Effector memory CD4-positive, alpha-beta T cell (primary cell): ENCODE measurements at regions not wholly inside any gene's neighbourhood (a gene's known extent, or its start where the extent isn't known, plus 50 kb on each side); places are given as distances from the start of the nearest gene placed in this dataset.
"Not testable (repeated sequence)": the region's sequence is repeated elsewhere in the genome, so short reads cannot be mapped to it uniquely, and the experiment has no call there.

Source experiments
- DNase-seq, 3 donors: peaks; one replicate each; pipeline ENCODE4 v3.0.0-alpha.2; 2020
- H3K27ac ChIP-seq: 2 replicates; pipeline ENCODE4 v1.7.0; 2013; ENCODE audit warnings: mild to moderate bottlenecking, low read length, moderate library complexity; ENCODE audit not compliant: insufficient read depth, poor library complexity, severe bottlenecking
- H3K27me3 ChIP-seq: replicated peaks from 2 replicates; pipeline ENCODE4 v1.7.0; 2013; ENCODE audit warnings: mild to moderate bottlenecking, low read length; ENCODE audit not compliant: insufficient read depth, control insufficient read depth, poor library complexity, severe bottlenecking
- H3K36me3 ChIP-seq: 2 replicates; pipeline ENCODE4 v1.7.0; 2013; ENCODE audit warnings: mild to moderate bottlenecking, low read length, moderate library complexity; ENCODE audit not compliant: control insufficient read depth, insufficient read depth
- H3K4me1 ChIP-seq: 2 replicates; pipeline ENCODE4 v1.7.0; 2013; ENCODE audit warnings: low read length, mild to moderate bottlenecking; ENCODE audit not compliant: control insufficient read depth, insufficient read depth, poor library complexity, severe bottlenecking
- H3K4me3 ChIP-seq: 2 replicates; pipeline ENCODE4 v1.7.0; 2013; ENCODE audit warnings: low read length, low read depth, mild to moderate bottlenecking; ENCODE audit not compliant: insufficient read depth, poor library complexity, severe bottlenecking
- H3K9me3 ChIP-seq: 2 replicates; pipeline ENCODE4 v1.7.0; 2013; ENCODE audit warnings: mild to moderate bottlenecking, low read length, moderate library complexity; ENCODE audit not compliant: control insufficient read depth

GRCh38 chr2:240239325-240239724 lies 98.9 kb upstream of the OTOS start:
- no peaks in the 10 kb centered on the region for H3K27me3 ChIP-seq
- no peak for DNase-seq
- no peaks in the 10 kb centered on the region for H3K36me3 ChIP-seq
- no peak overlapping the region for H3K4me3 ChIP-seq
- H3K4me1 ChIP-seq: no peaks in the 10 kb centered on the region
- no peak overlapping the region for H3K27ac ChIP-seq
- H3K9me3 ChIP-seq: no peaks in the 10 kb centered on the region

DNA sequence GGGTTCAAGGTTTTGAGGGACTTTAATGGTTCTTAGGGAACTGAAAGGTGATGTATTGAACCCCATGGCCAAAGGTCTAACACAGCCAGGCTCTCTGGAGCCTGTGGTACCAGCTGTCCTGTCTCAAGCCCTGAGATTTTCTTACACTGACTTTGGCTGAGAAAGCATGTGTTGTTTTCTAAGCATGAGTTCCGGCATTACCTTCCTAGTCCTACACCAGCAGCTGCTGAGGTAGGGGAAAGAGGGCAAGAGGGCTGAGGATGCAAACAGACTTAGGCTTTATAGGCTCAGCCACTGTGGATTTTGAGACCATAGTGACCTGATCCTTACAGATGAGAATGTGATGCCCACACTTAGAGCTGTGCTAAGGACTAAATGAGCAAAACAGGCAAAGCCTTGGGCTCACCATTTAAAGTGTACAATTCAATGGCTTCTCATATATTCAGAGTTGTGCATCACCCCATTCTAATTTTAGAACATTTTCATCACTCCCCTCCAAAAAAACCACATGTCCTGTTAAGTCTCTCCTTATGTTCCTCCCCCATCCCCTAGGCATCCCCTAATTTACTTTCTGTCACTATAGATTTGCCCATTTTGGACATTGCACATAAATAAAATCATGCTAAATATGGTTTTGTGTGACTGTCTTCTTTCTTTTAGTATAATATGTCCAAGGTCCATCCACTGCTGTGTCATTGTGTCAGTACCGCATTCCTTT lies 99.7 kb upstream of the OTOS start:
- no peaks in the 10 kb centered on the region for H3K9me3 ChIP-seq
- DNase-seq: no peak
- no peak overlapping the region for H3K4me3 ChIP-seq
- no peaks in the 10 kb centered on the region for H3K4me1 ChIP-seq
- no peaks in the 10 kb centered on the region for H3K36me3 ChIP-seq
- H3K27me3 ChIP-seq: no peaks in the 10 kb centered on the region
- no peak overlapping the region for H3K27ac ChIP-seq

DNA sequence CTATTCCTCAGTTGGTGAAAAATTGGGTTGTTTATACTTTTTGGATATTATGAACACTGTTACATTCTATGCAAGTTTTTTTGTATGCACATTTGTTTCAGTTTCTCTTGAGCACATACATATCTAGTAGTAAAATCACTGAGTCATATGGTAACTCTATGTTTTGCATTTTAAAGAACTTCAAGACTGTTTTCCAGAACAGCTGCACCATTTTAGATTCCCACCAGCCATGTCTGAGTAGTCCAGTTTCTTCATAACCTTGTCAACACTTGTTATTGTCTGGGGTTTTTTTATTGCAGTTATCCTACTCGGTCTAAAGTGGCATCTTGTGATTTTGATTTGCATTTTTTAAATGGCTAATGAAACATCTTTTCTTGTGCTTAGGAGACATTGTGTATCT lies 100.3 kb upstream of the OTOS start:
- no peaks in the 10 kb centered on the region for H3K36me3 ChIP-seq
- no peaks in the 10 kb centered on the region for H3K4me1 ChIP-seq
- H3K27me3 ChIP-seq: no peaks in the 10 kb centered on the region
- H3K4me3 ChIP-seq: no peak overlapping the region
- DNase-seq: no peak
- no peaks in the 10 kb centered on the region for H3K9me3 ChIP-seq
- no peak overlapping the region for H3K27ac ChIP-seq

DNA sequence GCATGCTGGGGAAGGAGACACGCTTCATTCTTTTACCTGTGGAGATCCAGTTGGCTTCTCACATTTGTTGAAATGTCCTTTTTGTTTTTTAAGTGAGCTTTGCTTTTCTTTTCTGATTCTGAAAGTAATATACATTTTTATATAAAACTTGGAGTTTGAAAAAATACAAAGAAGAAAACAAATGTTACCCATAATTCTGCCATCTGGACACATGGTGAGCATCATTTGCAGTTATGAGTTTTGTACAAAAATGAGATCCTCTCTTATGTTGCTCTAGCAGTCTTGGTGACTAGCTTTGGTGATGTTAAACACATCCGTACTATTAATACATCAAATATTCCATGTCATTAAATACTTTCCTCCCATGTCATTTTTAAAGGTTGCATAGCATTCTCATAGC lies 101.1 kb upstream of the OTOS start:
- Histone ChIP-seq H3K9me3 (no peaks in the 10 kb centered on the region), H3K4me1 (no peaks in the 10 kb centered on the region), H3K27me3 (no peaks in the 10 kb centered on the region), H3K36me3 (no peaks in the 10 kb centered on the region), H3K4me3 (no peak overlapping the region), H3K27ac (no peak overlapping the region)
- DNase-seq: no peak

DNA sequence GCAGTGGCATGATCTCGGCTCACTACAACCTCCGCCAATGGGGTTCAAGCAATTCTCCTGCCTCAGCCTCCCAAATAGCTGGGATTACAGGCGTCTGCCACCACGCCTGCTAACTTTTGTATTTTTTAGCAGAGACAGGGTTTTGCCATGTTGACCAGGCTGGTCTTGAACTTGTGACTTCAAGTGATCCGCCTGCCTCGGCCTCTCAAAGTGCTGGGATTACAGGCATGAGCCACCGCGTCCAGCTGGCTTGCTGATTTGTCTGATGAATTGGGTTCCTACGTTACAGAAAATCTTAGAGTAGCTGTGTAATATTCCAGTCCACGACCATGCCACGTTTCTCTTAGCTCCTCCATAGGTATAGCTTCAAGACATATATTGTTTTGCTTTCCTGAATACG lies 102.6 kb upstream of the OTOS start:
- not testable (repeated sequence) for H3K9me3 ChIP-seq, H3K27ac ChIP-seq, DNase-seq, H3K27me3 ChIP-seq, H3K4me1 ChIP-seq, H3K4me3 ChIP-seq, H3K36me3 ChIP-seq

DNA sequence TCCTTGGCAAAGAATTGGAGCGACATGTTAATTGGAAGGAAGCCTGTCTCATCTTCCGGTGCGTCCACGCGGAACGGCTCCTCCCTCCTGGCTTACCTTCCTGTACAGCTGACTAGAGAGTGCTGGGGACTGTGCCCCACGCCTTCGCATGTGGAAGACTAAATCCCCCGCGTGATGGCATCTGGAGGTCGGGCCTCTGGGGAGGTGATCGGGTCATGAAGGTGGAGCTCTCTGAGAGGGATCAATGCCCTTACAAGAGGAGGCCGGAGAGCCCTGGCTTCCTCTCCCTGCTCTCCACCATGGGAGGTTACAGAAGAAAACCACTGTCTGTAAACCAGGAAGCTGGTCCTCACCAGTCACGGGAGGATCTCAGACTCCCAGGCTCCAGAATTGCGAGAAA lies 104.1 kb upstream of the OTOS start:
- Histone ChIP-seq H3K4me1 (no peaks in the 10 kb centered on the region), H3K27me3 (no peaks in the 10 kb centered on the region), H3K36me3 (no peaks in the 10 kb centered on the region), H3K4me3 (no peak overlapping the region), H3K27ac (no peak overlapping the region), H3K9me3 (no peaks in the 10 kb centered on the region)
- no peak for DNase-seq

DNA sequence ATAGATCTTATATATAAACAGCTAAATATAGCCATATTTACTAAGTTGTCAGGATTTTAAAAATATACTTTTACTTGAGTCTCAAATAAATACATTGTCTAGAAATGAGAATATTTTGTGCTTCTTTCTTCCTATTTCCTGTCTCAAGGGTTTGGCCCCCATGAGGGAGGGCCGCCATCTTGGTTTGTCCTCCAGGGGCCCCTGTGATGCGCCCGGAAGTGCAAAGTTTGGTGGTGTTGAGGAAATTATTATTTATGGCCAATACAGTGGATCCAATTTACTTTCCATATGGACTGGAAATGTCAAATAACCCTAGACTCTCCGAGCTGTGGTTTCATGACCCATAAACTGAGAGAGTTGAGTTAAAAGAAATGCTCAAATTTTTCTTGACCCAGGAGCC lies 104.7 kb upstream of the OTOS start:
- DNase-seq: no peak
- Histone ChIP-seq H3K4me1 (no peaks in the 10 kb centered on the region), H3K27me3 (peaks cover 3% of the 10 kb centered on the region), H3K9me3 (no peaks in the 10 kb centered on the region), H3K27ac (no peak overlapping the region), H3K36me3 (no peaks in the 10 kb centered on the region), H3K4me3 (no peak overlapping the region)

DNA sequence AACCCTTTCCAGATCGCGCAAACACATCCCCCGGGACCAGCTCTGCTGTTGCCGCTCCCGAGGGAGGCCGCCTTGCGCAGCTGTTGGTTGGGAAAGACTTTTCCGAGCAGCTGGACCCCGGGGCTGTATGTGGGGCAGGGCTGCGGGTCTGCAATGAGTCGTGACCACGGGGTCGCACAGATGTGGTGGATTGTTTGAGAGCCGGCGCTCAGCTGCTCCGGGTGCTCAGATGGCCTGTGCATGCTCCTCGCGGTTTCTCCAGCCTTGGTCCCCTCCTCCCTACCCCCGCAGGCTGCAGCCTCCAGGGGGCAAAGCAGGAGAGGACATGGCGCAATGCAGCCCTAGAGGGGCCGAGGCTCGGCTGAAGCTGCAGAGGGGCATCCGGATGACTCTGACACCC lies 105.2 kb upstream of the OTOS start:
- H3K27ac ChIP-seq: no peak overlapping the region
- no peak for DNase-seq
- no peaks in the 10 kb centered on the region for H3K9me3 ChIP-seq
- H3K4me3 ChIP-seq: no peak overlapping the region
- H3K27me3 ChIP-seq: peaks cover 3% of the 10 kb centered on the region
- no peaks in the 10 kb centered on the region for H3K36me3 ChIP-seq
- H3K4me1 ChIP-seq: no peaks in the 10 kb centered on the region

- Histone ChIP-seq H3K27ac (no peak overlapping the region), H3K4me1 (no peaks in the 10 kb centered on the region), H3K36me3 (no peaks in the 10 kb centered on the region), H3K4me3 (no peak overlapping the region), H3K9me3 (no peaks in the 10 kb centered on the region), H3K27me3 (peaks cover 3% of the 10 kb centered on the region)
- no peak for DNase-seq
Measured at GRCh38 chr2:240246173-240246820, 105.8 kb upstream of the OTOS start.

DNA sequence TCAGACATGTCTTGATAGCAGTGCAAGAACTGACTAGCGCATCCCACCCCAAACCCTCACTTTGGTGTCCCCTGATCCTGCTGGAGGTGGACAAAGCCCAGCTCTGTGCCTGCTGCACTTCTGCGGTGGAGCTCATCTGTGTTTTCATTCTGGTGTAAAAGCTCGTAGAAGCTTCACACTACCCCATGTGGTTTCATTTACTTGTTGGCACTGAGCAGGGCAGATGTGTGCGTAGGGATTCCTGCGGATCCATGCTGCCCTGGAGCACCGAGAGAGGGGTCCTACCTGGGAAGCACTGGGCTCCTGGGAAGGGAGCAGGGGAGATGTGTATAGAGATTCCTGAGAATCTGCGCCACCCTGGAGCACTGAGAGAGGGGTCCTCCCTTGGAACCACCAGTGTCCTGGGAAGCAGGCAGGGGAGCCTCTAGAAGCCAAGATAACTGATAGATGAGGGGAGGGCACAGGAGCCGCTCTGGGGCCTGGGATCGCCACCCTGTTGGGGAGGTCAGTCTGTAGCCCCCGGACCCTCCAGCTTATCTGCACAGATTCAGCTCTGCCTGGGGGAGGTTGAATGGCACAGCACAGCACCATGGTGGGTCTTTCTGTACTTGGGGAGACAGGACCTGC lies 106.9 kb upstream of the OTOS start:
- Histone ChIP-seq H3K4me3 (no peak overlapping the region), H3K36me3 (no peaks in the 10 kb centered on the region), H3K27ac (no peak overlapping the region), H3K4me1 (no peaks in the 10 kb centered on the region), H3K9me3 (no peaks in the 10 kb centered on the region), H3K27me3 (peaks cover 3% of the 10 kb centered on the region)
- DNase-seq: no peak
